Stomach (tissue), 4 donors: ENCODE measurements at regions not wholly inside any gene's neighbourhood (a gene's known extent, or its start where the extent isn't known, plus 50 kb on each side); places are given as distances from the start of the nearest gene placed in this dataset.

Experiments
- EP300 ChIP-seq: sonication (generic); formaldehyde crosslinking; IDR thresholded peaks from one replicate; pipeline ENCODE4 v1.6.1; 2017; ENCODE audit warnings: antibody characterized with exemption
- POLR2A ChIP-seq, 4 donors: fragments of 450-650 bp; IDR thresholded peaks; one replicate each; pipeline ENCODE4 v1.6.1; 2016; ENCODE audit warnings: antibody characterized with exemption in 4 of 4, control low read depth in 2 of 4, mild to moderate bottlenecking in 1 of 4, moderate library complexity in 1 of 4
- POLR2AphosphoS5 ChIP-seq, 3 donors: sonication (generic); formaldehyde crosslinking; IDR thresholded peaks; one replicate each; pipeline ENCODE4 v1.6.1; 2016; ENCODE audit warnings: antibody characterized with exemption in 3 of 3
- TF ChIP-seq, protein P1 (sequence below), 7 experiments: fragments of 450-650 bp in 4 of 7; fragments of 200-600 bp in 3 of 7; sonication (generic) in 3 of 7; IDR thresholded peaks; one replicate each; pipeline ENCODE4 v1.5.1; 2016 to 2019; ENCODE audit warnings: antibody characterized with exemption in 7 of 7, control low read depth in 2 of 7, mild to moderate bottlenecking in 1 of 7

GRCh38 chr18:56316727-56317126 is 321.7 kb downstream of the TXNL1 start:
- no peak for TF ChIP-seq EP300
- TF ChIP-seq POLR2A (IDR thresholded peaks at IDR 0.05), result no peak
- TF ChIP-seq, protein P1, sequence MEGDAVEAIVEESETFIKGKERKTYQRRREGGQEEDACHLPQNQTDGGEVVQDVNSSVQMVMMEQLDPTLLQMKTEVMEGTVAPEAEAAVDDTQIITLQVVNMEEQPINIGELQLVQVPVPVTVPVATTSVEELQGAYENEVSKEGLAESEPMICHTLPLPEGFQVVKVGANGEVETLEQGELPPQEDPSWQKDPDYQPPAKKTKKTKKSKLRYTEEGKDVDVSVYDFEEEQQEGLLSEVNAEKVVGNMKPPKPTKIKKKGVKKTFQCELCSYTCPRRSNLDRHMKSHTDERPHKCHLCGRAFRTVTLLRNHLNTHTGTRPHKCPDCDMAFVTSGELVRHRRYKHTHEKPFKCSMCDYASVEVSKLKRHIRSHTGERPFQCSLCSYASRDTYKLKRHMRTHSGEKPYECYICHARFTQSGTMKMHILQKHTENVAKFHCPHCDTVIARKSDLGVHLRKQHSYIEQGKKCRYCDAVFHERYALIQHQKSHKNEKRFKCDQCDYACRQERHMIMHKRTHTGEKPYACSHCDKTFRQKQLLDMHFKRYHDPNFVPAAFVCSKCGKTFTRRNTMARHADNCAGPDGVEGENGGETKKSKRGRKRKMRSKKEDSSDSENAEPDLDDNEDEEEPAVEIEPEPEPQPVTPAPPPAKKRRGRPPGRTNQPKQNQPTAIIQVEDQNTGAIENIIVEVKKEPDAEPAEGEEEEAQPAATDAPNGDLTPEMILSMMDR (IDR thresholded peaks at IDR 0.05), result no peak
- no peak for TF ChIP-seq POLR2AphosphoS5 (IDR thresholded peaks at IDR 0.05)
